NCI-H2107 treated with DMSO at 0.1 percent for 48 hours (cell line): ENCODE measurements at regions not wholly inside any gene's neighbourhood (a gene's known extent, or its start where the extent isn't known, plus 50 kb on each side); places are given as distances from the start of the nearest gene placed in this dataset.
"Not testable (repeated sequence)": the region's sequence is repeated elsewhere in the genome, so short reads cannot be mapped to it uniquely, and the experiment has no call there.

Experiments
- DNase-seq: peaks from one replicate; lab custom pipeline; 2025; ENCODE audit not compliant: unreplicated experiment; lab: John Stamatoyannopoulos, UW

GRCh38 chr5:96483878-96484277 lies 50.8 kb upstream of the PCSK1 start:
- peak; percentile 2 for DNase-seq

- no peak for DNase-seq
These were observed 54.8 kb upstream of the PCSK1 start for GRCh38 chr5:96487859-96488258.

GRCh38 chr5:96489532-96489931 lies 56.5 kb upstream of the PCSK1 start:
- no peak for DNase-seq

GRCh38 chr5:96492459-96493047 lies 59.5 kb upstream of the PCSK1 start:
- no peak for DNase-seq

GRCh38 chr5:96493219-96493790 lies 60.3 kb upstream of the PCSK1 start:
- DNase-seq: no peak

- DNase-seq: not testable (repeated sequence)
These were observed 62.4 kb upstream of the PCSK1 start for GRCh38 chr5:96495412-96495811.

- DNase-seq: not testable (repeated sequence)
These were observed 64.0 kb upstream of the PCSK1 start for GRCh38 chr5:96497027-96497426.

GRCh38 chr5:96499753-96500345 lies 66.8 kb upstream of the PCSK1 start:
- no peak for DNase-seq

- DNase-seq: no peak
These were observed 69.1 kb upstream of the PCSK1 start for GRCh38 chr5:96501991-96502646.

GRCh38 chr5:96503501-96504236 lies 70.6 kb upstream of the PCSK1 start:
- peak; percentile 69 for DNase-seq

GRCh38 chr5:96506376-96506775 lies 73.3 kb upstream of the PCSK1 start:
- no peak for DNase-seq

- DNase-seq: no peak
These were observed 73.9 kb upstream of the PCSK1 start for GRCh38 chr5:96506866-96507527.

- no peak for DNase-seq
These were observed 76.3 kb upstream of the PCSK1 start for GRCh38 chr5:96509316-96509715.

GRCh38 chr5:96509721-96510350 lies 76.8 kb upstream of the PCSK1 start:
- no peak for DNase-seq

- no peak for DNase-seq
These were observed 83.6 kb upstream of the PCSK1 start for GRCh38 chr5:96516631-96517071.

- DNase-seq: peak; percentile 35
These were observed 84.2 kb upstream of the PCSK1 start for GRCh38 chr5:96517295-96517694.

GRCh38 chr5:96520345-96520744 lies 87.3 kb upstream of the PCSK1 start:
- DNase-seq: no peak

- no peak for DNase-seq
These were observed 89.7 kb upstream of the PCSK1 start for GRCh38 chr5:96522635-96523355.

- DNase-seq: no peak
These were observed 95.0 kb upstream of the PCSK1 start for GRCh38 chr5:96527768-96528661.
